HG03460 (cell line): ENCODE measurements at regions not wholly inside any gene's neighbourhood (a gene's known extent, or its start where the extent isn't known, plus 50 kb on each side); places are given as distances from the start of the nearest gene placed in this dataset.

Experiments used
- ATAC-seq: cut with Tn5 transposase; IDR thresholded peaks from one replicate; pipeline ENCODE4 v1.9.1; 2021; ENCODE audit not compliant: unreplicated experiment

DNA sequence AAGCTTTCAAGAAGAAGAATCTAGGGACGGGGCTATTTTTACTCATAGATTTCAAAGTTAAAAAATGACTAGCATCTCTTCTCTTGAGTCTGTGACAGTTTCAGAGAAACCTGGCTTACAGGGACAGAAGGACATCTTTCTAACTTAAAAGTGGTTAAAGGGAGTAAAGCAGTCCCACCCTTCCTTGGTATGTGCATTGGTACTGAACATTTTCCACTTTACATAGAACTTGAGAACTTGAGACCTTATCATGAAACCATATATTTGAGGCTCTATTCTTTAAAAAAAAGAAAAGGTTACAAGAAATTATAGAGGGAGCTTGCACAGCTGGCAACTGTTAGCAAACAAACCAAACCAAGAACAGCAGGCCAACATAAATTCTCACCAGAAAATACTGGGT is 73.4 kb upstream of the GAREM1 start:
- no peak for ATAC-seq

DNA sequence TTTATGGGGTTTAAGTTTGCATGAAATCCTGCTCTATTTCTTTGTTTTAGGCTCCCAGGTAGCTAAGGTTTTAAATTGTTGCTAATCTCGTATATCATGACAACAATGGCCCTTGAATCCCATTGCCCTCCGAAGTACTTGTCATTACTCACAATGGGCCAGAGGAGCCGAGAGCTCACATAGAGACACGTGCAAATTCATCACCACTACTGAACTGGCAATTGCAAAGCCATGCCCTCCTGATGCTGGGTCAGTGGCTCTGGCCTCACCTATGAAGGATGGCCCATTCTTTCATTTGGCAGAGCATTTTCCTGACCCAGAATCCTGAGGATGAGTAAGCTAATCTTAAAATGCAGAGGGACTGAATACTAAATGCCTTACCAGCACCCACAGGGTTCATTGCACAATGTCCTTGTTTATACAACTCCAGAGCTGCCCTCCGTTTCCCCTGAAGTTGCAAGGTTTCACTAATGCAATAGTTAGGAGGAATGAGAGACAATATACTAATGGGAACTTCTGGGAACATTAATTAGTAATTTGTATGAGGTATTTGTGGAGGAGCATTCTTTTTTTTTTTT is 71.6 kb upstream of the GAREM1 start:
- no peak for ATAC-seq

GRCh38 chr18:32530947-32531651 is 60.4 kb upstream of the GAREM1 start:
- peak; percentile 96 for ATAC-seq

GRCh38 chr18:32529722-32530420 is 59.2 kb upstream of the GAREM1 start:
- no peak for ATAC-seq

- no peak for ATAC-seq
Measured at GRCh38 chr18:32520771-32521170, 50.1 kb upstream of the GAREM1 start.
